GM10248 (cell line): ENCODE measurements at regions not wholly inside any gene's neighbourhood (a gene's known extent, or its start where the extent isn't known, plus 50 kb on each side); places are given as distances from the start of the nearest gene placed in this dataset.
"Not testable (repeated sequence)": the region's sequence is repeated elsewhere in the genome, so short reads cannot be mapped to it uniquely, and the experiment has no call there.

Experiments used
- CTCF ChIA-PET: fragments of 300-600 bp; sonication (Branson Sonifier 250); formaldehyde crosslinking; extraction: SDS; loops from one replicate; lab custom pipeline; 2021; ENCODE audit warnings: antibody characterized with exemption; lab: Yijun Ruan, JAX
- POLR2A ChIA-PET: fragments of 350-650 bp; sonication (Branson Sonifier 250); formaldehyde crosslinking; extraction: SDS; loops from one replicate; lab custom pipeline; 2020; ENCODE audit warnings: antibody characterized with exemption; lab: Yijun Ruan, JAX
- DNase-seq: peaks from one replicate; pipeline ENCODE4 v3.0.0; 2012; ENCODE audit errors: extremely low spot score
- TF ChIP-seq, protein P1 (sequence below): IDR thresholded peaks from 2 replicates; pipeline ENCODE4 v1.5.1; 2012; ENCODE audit warnings: mild to moderate bottlenecking, low read depth; ENCODE audit errors: extremely low read depth, missing control alignments, control extremely low read depth

- CTCF ChIA-PET: interaction anchor here (1.1 kb wide), 1 partner anchor 536 kb away, joined by 4 read pairs; no protein-coding TSS in a partner anchor
These were observed 86.5 kb upstream of the EGFL6 start for GRCh38 chrX:13482746-13483541.

DNA sequence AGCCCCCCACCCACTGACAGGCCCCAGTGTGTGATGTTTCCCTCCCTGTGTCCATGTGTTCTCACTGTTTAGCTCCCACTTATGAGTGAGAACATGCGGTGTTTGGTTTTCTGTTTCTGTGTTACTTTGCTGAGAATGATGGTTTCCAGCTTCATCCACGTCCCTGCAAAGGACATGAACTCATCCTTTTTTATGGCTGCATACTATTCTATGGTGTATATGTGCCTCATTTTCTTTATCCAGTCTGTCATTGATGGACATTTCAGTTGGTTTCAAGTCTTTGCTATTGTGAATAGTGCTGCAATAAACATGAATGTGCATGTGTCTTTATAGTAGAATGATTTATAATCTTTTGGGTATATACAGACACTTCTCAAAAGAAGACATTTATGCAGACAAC is 88.6 kb upstream of the EGFL6 start:
- CTCF ChIA-PET, DNase-seq, POLR2A ChIA-PET: not testable (repeated sequence)

More at GRCh38 chrX:13482746-13483541, 86.5 kb upstream of the EGFL6 start:
- DNase-seq: no peak
- TF ChIP-seq, protein P1, sequence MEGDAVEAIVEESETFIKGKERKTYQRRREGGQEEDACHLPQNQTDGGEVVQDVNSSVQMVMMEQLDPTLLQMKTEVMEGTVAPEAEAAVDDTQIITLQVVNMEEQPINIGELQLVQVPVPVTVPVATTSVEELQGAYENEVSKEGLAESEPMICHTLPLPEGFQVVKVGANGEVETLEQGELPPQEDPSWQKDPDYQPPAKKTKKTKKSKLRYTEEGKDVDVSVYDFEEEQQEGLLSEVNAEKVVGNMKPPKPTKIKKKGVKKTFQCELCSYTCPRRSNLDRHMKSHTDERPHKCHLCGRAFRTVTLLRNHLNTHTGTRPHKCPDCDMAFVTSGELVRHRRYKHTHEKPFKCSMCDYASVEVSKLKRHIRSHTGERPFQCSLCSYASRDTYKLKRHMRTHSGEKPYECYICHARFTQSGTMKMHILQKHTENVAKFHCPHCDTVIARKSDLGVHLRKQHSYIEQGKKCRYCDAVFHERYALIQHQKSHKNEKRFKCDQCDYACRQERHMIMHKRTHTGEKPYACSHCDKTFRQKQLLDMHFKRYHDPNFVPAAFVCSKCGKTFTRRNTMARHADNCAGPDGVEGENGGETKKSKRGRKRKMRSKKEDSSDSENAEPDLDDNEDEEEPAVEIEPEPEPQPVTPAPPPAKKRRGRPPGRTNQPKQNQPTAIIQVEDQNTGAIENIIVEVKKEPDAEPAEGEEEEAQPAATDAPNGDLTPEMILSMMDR: no peak
- POLR2A ChIA-PET: no interaction called here

DNA sequence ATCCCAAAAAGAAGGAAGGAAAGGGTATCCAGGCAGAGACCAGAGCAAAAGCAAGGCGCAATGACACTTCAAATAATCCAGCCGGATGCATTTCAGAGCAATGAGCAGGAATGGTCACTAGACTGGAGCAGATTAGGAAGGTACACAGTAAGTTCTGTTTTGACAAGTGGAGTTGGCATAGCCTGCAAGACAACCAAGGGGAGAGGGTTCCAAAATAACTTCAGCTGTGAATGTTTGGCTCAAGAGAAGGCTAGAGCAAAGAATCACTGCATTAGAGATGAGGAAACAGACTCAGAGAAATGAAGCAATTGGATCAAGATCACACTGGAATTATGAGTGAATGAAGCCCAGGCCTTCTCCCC is 90.0 kb upstream of the EGFL6 start:
- TF ChIP-seq, protein P1: no peak

DNA sequence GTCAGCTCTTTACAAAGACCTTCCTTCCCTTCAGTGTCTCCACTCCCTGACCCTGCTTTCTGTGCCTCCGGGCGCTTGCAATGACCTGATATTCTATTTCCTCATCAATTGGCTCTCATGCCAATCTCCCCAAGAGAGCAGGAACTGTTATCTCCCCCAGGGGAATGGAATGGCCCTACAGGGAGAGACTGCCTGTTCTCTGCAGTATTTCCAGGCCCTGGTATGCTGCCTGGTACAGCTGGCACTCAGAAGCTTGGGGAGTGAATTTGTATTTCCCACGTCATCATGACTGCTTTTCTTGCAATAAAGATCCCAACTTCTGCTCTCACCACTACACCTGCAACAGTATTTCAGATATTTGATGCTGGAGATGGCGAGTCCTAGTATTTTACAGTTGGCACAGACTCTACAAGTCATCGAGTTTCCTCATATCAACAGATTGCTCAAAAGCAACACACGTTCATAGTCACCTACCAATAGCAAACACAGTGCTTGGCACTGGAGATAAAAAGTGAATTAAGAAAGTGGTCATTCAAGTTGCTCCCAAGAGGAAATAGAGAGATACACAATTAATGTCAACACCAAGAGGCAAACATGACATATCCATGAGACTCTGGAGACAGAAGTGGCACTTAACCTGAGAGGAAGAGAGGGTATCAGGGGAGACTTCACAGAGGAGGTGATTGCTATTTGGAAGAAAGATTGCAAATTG is 90.5 kb upstream of the EGFL6 start:
- CTCF ChIA-PET: interaction anchor here (1.4 kb wide), 1 partner anchor 9 kb away, joined by 7 read pairs; no protein-coding TSS in a partner anchor
- no peak for DNase-seq
- TF ChIP-seq, protein P1: no peak
- POLR2A ChIA-PET: no interaction called here

More for the DNA sequence above, 90.0 kb upstream of the EGFL6 start:
- no peak for DNase-seq
- ChIA-PET CTCF (no interaction called here), POLR2A (no interaction called here)

- TF ChIP-seq, protein P1: no peak
- DNase-seq: no peak
- POLR2A ChIA-PET: no interaction called here
- CTCF ChIA-PET: no interaction called here
These were observed 93.0 kb upstream of the EGFL6 start for GRCh38 chrX:13476384-13476783.

GRCh38 chrX:13474164-13474516 is 95.3 kb upstream of the EGFL6 start:
- ChIA-PET CTCF (interaction anchor here (1.5 to 3.1 kb wide), 2 partner anchors 11 to 13 kb away, joined by 4 to 14 read pairs; no protein-coding TSS in a partner anchor), POLR2A (interaction anchor here (0.5 kb wide), 1 partner anchor 583 kb away, joined by 3 read pairs; no protein-coding TSS in a partner anchor)
- TF ChIP-seq, protein P1: no peak
- peak; percentile 22 for DNase-seq
